OCI-LY1 (cell line): ENCODE measurements at regions not wholly inside any gene's neighbourhood (a gene's known extent, or its start where the extent isn't known, plus 50 kb on each side); places are given as distances from the start of the nearest gene placed in this dataset.

ENCODE experiments used
- CTCF ChIP-seq: fragments of 200-600 bp; sonication (generic), shearing (Covaris generic); IDR thresholded peaks from 2 replicates; pipeline ENCODE4 v1.5.1; 2017; ENCODE audit warnings: mild to moderate bottlenecking, antibody characterized with exemption, low read length, moderate library complexity, mixed read lengths
- EZH2 ChIP-seq: fragments of 200-600 bp; sonication (generic), shearing (Covaris generic); IDR thresholded peaks from 2 replicates; pipeline ENCODE4 v1.8.0; 2017; ENCODE audit warnings: borderline replicate concordance, mixed run types, mild to moderate bottlenecking, antibody characterized with exemption, low read length, moderate library complexity, mixed read lengths

DNA sequence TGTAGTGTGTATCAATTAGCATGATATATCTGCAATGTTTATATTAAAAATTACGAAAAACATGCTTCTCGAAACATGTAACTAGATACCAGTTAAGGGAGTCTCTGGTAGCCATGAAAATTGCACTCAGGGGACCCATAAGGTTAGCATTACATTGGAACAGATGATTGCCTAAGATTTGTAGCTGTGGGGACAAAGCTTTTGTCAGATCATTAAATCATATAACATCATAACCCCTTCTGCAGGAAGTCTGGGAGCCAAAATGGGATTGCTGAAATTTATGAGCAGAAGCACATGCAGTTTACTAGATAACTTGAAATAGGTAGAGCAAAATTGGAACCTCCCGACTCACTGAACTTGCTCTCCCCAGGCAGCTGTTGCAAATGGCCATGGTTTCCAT, 235.0 kb upstream of the IGFBP3 start:
- TF ChIP-seq CTCF = no peak
- TF ChIP-seq EZH2 = no peak
